IMR-90 (cell line): ENCODE measurements at regions not wholly inside any gene's neighbourhood (a gene's known extent, or its start where the extent isn't known, plus 50 kb on each side); places are given as distances from the start of the nearest gene placed in this dataset.

Experiments
- ATAC-seq: fragments of 200-7000 bp; cut with Tn5 transposase; 2 replicates; pipeline ENCODE4 v1.9.1; 2020; ENCODE audit warnings: low read depth, mild to moderate bottlenecking, moderate library complexity
- BruUV-seq: library from RNA; stranded (reverse); fragments of 400-500 nt; replicated peaks from 2 replicates; lab custom pipeline; 2021; lab: Mats Ljungman, UMichigan
- CTCF ChIA-PET: fragments of 300-600 bp; formaldehyde crosslinking; extraction: SDS; loops from one replicate; lab custom pipeline; 2021; ENCODE audit warnings: antibody characterized with exemption; lab: Yijun Ruan, JAX
- POLR2A ChIA-PET: fragments of 300-600 bp; sonication (Branson Sonifier 250); formaldehyde crosslinking; loops from one replicate; lab custom pipeline; 2022; ENCODE audit warnings: antibody characterized with exemption; ENCODE audit not compliant: unreplicated experiment; lab: Charles Lee
- DNase-seq: peaks from one replicate; pipeline ENCODE4 v3.0.0; 2013
- H2AFZ ChIP-seq: replicated peaks from 2 replicates; pipeline ENCODE3; 2013; ENCODE audit warnings: low read length, mild to moderate bottlenecking; ENCODE audit not compliant: poor library complexity
- H2AK5ac ChIP-seq: 2 replicates; pipeline ENCODE4 v1.6.1; 2013; ENCODE audit warnings: low read depth, low read length, inconsistent platforms
- H2AK9ac ChIP-seq: replicated peaks from 2 replicates; pipeline ENCODE3; 2013; ENCODE audit warnings: mild to moderate bottlenecking, low read depth, low read length, moderate library complexity; ENCODE audit not compliant: poor library complexity
- H2BK120ac ChIP-seq: 2 replicates; pipeline ENCODE4 v1.6.1; 2013; ENCODE audit warnings: low read depth, low read length, inconsistent platforms
- H2BK15ac ChIP-seq: 3 replicates; pipeline ENCODE4 v1.6.1; 2013; ENCODE audit warnings: low read depth, low read length, inconsistent platforms
- H2BK20ac ChIP-seq: 2 replicates; pipeline ENCODE4 v1.6.1; 2013; ENCODE audit warnings: low read depth, mild to moderate bottlenecking, inconsistent platforms, low read length, moderate library complexity
- H2BK5ac ChIP-seq: 2 replicates; pipeline ENCODE4 v1.6.1; 2013; ENCODE audit warnings: mild to moderate bottlenecking, low read depth, low read length, inconsistent platforms; ENCODE audit not compliant: poor library complexity, severe bottlenecking
- H3K14ac ChIP-seq: replicated peaks from 2 replicates; pipeline ENCODE4 v1.6.1; 2013; ENCODE audit warnings: low read depth, low read length, inconsistent platforms
- H3K18ac ChIP-seq: 2 replicates; pipeline ENCODE4 v1.6.1; 2013; ENCODE audit warnings: low read depth, low read length, control low read depth
- H3K23ac ChIP-seq: 2 replicates; pipeline ENCODE4 v1.6.1; 2013; ENCODE audit warnings: low read depth, low read length, inconsistent platforms
- H3K27ac ChIP-seq: 2 replicates; pipeline ENCODE4 v1.5.1; 2013; ENCODE audit warnings: mild to moderate bottlenecking, control low read depth, low read length; ENCODE audit not compliant: insufficient read depth
- H3K27me3 ChIP-seq: 2 replicates; pipeline ENCODE4 v1.6.1; 2013; ENCODE audit warnings: low read length; ENCODE audit not compliant: control insufficient read depth, insufficient read depth
- H3K36me3 ChIP-seq: 2 replicates; pipeline ENCODE4 v1.6.1; 2013; ENCODE audit warnings: low read length, mixed read lengths; ENCODE audit not compliant: control insufficient read depth, insufficient read depth
- H3K4ac ChIP-seq: 2 replicates; pipeline ENCODE4 v1.6.1; 2013; ENCODE audit warnings: low read depth, low read length, inconsistent platforms
- H3K4me1 ChIP-seq: 2 replicates; pipeline ENCODE4 v1.6.1; 2013; ENCODE audit warnings: low read length, mixed read lengths; ENCODE audit not compliant: control insufficient read depth, insufficient read depth
- H3K4me2 ChIP-seq: 2 replicates; pipeline ENCODE4 v1.6.1; 2013; ENCODE audit warnings: low read depth, mild to moderate bottlenecking, control low read depth, low read length, moderate library complexity
- H3K4me3 ChIP-seq: 2 replicates; pipeline ENCODE4 v1.5.1; 2013; ENCODE audit warnings: low read depth, mild to moderate bottlenecking, control low read depth, low read length, moderate library complexity; ENCODE audit not compliant: insufficient read depth
- H3K56ac ChIP-seq: 2 replicates; pipeline ENCODE4 v1.6.1; 2013; ENCODE audit warnings: low read length, inconsistent platforms; ENCODE audit not compliant: insufficient read depth; ENCODE audit errors: extremely low read depth
- H3K79me1 ChIP-seq, 2 experiments: 2 replicates each; pipeline ENCODE4 v1.6.1; 2013; ENCODE audit warnings: low read length in 2 of 2, inconsistent platforms in 1 of 2, low read depth in 1 of 2
- H3K9ac ChIP-seq: 2 replicates; pipeline ENCODE4 v1.6.1; 2013; ENCODE audit warnings: low read depth, low read length, control low read depth
- H3K9me1 ChIP-seq: 2 replicates; pipeline ENCODE4 v1.6.1; 2013; ENCODE audit warnings: low read length, inconsistent platforms; ENCODE audit not compliant: insufficient read depth
- H3K9me3 ChIP-seq: 2 replicates; pipeline ENCODE4 v1.6.1; 2013; ENCODE audit warnings: low read length; ENCODE audit not compliant: control insufficient read depth, insufficient read depth
- H4K20me1 ChIP-seq: 2 replicates; pipeline ENCODE4 v1.6.1; 2013; ENCODE audit warnings: low read length, inconsistent platforms; ENCODE audit not compliant: insufficient read depth
- H4K5ac ChIP-seq: 2 replicates; pipeline ENCODE4 v1.6.1; 2013; ENCODE audit warnings: mild to moderate bottlenecking, low read depth, low read length, control low read depth
- H4K8ac ChIP-seq, 2 experiments: 2 replicates each; pipeline ENCODE4 v1.6.1; 2013; ENCODE audit warnings: low read depth in 2 of 2, low read length in 2 of 2, control low read depth in 1 of 2, inconsistent platforms in 1 of 2
- H4K91ac ChIP-seq: 2 replicates; pipeline ENCODE4 v1.6.1; 2013; ENCODE audit warnings: low read depth, low read length, inconsistent platforms; ENCODE audit not compliant: insufficient read depth
- BHLHE40 ChIP-seq: fragments of 150-350 bp; IDR thresholded peaks from 2 replicates; pipeline ENCODE4 v1.6.1; 2016; ENCODE audit warnings: mild to moderate bottlenecking, low read depth, low read length
- CEBPB ChIP-seq: IDR thresholded peaks from 2 replicates; pipeline ENCODE4 v1.6.1; 2012; ENCODE audit warnings: low read depth, low read length, improper control_type of control experiment
- CHD1 ChIP-seq: IDR thresholded peaks from 2 replicates; pipeline ENCODE4 v1.6.1; 2012; ENCODE audit warnings: low read depth, low read length, improper control_type of control experiment
- MXI1 ChIP-seq: IDR thresholded peaks from 2 replicates; pipeline ENCODE4 v1.6.1; 2012; ENCODE audit warnings: low read depth, mild to moderate bottlenecking, low read length, moderate library complexity, borderline replicate concordance
- RAD21 ChIP-seq: IDR thresholded peaks from 2 replicates; pipeline ENCODE4 v1.6.1; 2012; ENCODE audit warnings: low read length, improper control_type of control experiment
- RCOR1 ChIP-seq: IDR thresholded peaks from 2 replicates; pipeline ENCODE4 v1.6.1; 2012; ENCODE audit warnings: mild to moderate bottlenecking, low read length, improper control_type of control experiment; ENCODE audit not compliant: insufficient replicate concordance
- WGBS, 2 experiments: methylation state at CpG; one replicate each; pipeline versions ENCODE4 v1.1.5 to v1.1.7; 2013; ENCODE audit warnings: missing lambda C conversion rate in 2 of 2; ENCODE audit not compliant: insufficient read length in 1 of 2; ENCODE audit errors: extremely low coverage in 2 of 2; 5-methylcytosine and 5-hydroxymethylcytosine counted together
- dilution Hi-C: fragments of 300-500 bp; cut with HindIII; formaldehyde crosslinking; loops from one replicate; pipeline ENCODE4 v1.14.3; 2018; ENCODE audit warnings: low sequenced_read_pairs; ENCODE audit not compliant: unreplicated experiment
- in situ Hi-C: fragments of 300-500 bp; cut with MboI; formaldehyde crosslinking; loops from 3 replicates; pipeline ENCODE4 v1.14.3; 2019; ENCODE audit warnings: low sequenced_read_pairs, inconsistent platforms, mixed read lengths
- intact Hi-C: fragments of 100-400 bp; cut with micrococcal nuclease; formaldehyde crosslinking; loops from 2 replicates; pipeline ENCODE4 v1.10.0; 2022
- TF ChIP-seq, protein P1 (sequence below): fragments of 150-350 bp; IDR thresholded peaks from 2 replicates; pipeline ENCODE4 v1.6.1; 2017; ENCODE audit warnings: mild to moderate bottlenecking, antibody characterized with exemption, low read length, low read depth

DNA sequence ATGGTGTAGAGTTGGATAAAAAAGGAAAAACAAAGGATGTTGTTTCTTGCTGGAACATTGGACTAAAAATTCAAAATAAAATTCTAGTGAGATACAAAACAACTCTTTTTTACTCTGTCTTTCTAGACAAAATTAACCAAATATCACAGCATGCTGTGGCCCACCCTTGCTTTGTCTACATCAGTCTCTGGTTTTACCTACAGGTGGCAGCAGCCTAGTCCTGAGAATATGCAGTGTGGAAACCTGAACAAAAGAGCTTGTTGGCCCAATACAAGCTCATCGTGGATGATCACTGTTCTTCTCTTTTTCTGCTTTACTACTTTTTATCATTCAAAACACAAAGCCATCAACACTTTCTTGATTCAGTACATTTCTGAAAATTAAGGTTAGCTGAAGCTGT, 210.4 kb downstream of the CDH19 start:
- dilution Hi-C loops = no loop called here
- POLR2A ChIA-PET = no interaction called here

More for the DNA sequence above, 210.4 kb downstream of the CDH19 start:
- Histone ChIP-seq H3K79me1 (no peaks in the 10 kb centered on the region), H2BK15ac (no peak overlapping the region), H3K9me3 (peaks cover 9% of the 10 kb centered on the region), H2BK5ac (no peak overlapping the region), H2AK9ac (no peak overlapping the region), H2BK20ac (no peak overlapping the region), H2AK5ac (no peak overlapping the region), H3K14ac (no peak overlapping the region), H3K4me3 (no peak overlapping the region), H3K9me1 (no peaks in the 10 kb centered on the region), H3K23ac (no peak overlapping the region), H4K8ac (no peak overlapping the region), H4K91ac (no peak overlapping the region), H3K27ac (no peak overlapping the region), H4K20me1 (no peaks in the 10 kb centered on the region), H3K4ac (no peak overlapping the region), H3K36me3 (no peaks in the 10 kb centered on the region), H3K4me2 (no peak overlapping the region), H3K4me1 (no peaks in the 10 kb centered on the region), H2AFZ (no peak overlapping the region), H2BK120ac (no peak overlapping the region), H3K56ac (no peak overlapping the region), H4K5ac (no peak overlapping the region), H3K9ac (no peak overlapping the region), H3K27me3 (no peaks in the 10 kb centered on the region), H3K18ac (no peak overlapping the region)
- in situ Hi-C loops = no loop called here
- CTCF ChIA-PET = no interaction called here
- TF ChIP-seq BHLHE40 (no peak), RCOR1 (no peak), CHD1 (no peak), MXI1 (no peak), CEBPB (no peak), RAD21 (no peak)
- TF ChIP-seq, protein P1, sequence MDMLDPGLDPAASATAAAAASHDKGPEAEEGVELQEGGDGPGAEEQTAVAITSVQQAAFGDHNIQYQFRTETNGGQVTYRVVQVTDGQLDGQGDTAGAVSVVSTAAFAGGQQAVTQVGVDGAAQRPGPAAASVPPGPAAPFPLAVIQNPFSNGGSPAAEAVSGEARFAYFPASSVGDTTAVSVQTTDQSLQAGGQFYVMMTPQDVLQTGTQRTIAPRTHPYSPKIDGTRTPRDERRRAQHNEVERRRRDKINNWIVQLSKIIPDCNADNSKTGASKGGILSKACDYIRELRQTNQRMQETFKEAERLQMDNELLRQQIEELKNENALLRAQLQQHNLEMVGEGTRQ = no peak
- no CpG with 5 or more reads among the region's 1 CpG for WGBS, 2 experiments
- BruUV-seq = no TSS peak
- ATAC-seq (no peak), DNase-seq (no peak)
- intact Hi-C loops = no loop called here
